NCI-H69 (cell line): ENCODE measurements at regions not wholly inside any gene's neighbourhood (a gene's known extent, or its start where the extent isn't known, plus 50 kb on each side); places are given as distances from the start of the nearest gene placed in this dataset.

Experiments used
- DNase-seq: peaks from one replicate; lab custom pipeline; 2025; lab: John Stamatoyannopoulos, UW

DNA sequence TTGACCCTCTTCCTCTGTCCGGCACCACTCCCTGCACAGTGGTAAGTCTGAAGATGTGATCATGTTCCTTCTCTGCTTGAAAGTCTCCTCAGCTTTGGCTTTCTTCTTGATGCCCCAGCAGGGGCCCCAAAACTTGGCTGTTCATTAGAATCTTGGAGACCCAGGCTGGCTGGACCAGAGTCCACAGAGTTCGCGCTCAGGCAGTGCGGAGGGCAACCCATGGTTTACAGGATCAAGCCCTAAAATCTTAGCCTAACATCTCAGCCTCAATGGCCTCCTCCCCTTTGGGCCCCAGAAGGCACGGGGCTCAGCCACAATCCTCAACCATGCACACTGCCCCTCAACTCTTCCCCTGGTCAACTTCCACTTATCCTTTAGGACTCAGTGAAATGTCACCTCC lies 72.9 kb upstream of the GTSF1L start:
- no peak for DNase-seq

DNA sequence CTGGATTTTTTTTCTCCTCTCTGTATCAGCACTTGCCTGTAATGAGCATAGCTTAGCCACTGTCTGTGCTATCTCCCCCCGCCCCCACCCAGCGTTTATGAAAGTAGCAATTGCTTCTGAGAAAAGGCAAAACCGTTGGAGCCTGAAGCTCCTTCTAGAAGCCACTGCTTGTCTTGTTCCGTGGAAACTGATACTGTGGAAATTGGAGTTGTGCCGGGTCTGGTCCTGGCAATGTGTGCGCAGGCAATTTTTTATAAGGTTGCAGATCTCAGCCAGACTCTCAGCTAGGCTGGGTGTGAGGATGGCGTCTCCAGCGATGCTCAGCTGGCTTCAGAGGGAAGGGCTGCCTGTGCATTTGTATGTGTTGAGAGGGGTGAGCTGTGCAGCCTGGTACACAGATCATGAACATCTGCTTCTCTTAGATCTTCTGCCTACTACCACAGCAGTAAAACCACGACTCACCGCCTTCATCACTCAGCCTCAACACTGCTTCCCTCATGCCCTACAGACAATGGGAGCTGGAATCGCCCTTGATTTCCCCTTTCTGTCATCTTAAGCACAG lies 72.4 kb upstream of the GTSF1L start:
- no peak for DNase-seq

DNA sequence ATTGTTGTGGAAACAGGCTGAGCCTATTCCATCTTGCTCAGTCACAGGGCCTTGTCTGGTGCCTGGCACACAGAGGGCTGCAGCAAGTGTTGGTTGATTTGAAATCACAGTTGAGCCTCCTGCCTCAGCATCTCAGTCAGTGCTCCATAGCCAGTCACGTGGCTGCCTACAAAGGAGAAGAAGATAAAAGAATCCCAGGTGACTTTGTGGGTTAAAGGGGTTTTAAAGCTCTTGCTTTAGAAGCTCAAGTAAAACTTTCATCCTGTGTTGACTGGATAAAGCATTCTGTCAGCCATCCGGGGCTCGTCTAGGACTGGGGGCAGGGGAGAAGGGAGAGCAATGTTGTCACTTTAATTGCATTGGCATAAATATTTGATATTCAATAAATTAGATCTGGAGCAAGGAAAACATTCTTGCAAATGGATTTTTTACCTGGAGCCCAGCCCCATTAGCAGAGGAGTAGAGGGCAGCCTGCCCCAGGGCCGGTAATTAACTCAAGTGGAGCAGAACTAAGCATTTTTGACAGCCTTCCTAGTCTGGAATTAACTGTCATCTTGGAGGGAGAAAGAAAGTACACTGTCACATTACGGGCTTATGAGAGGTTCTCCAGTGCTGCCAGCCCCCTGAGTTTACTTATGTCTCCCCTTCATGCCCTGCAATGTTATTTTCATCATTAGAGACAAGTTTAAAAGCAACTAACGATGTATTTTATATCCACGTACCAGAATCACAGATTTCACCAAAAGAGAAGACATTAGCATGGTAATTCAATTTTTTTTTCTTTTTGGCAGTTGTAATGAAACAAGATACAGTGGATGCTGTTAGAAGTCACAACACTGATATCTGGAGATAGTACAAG lies 71.7 kb upstream of the GTSF1L start:
- DNase-seq = peak; percentile 1

DNA sequence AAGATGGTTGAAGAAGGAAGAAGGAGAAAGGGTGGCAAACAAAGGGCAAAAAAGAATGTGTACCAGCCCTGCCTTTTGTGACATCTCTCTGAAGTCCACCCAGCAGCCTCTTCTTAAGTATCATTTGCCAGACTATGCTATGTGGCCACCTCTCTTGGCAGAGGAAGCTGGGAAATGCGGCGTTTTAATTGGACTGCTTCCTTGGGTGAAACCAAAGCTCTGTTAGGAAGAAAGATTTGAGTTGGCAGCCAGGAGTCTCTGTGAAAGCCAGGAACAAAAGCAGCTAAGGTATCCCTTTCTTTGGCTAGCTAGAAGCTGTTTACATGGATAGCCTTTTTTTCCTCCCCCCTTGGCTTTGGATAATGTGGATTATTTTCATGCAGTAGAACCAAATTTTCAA lies 67.5 kb upstream of the GTSF1L start:
- DNase-seq = no peak

DNA sequence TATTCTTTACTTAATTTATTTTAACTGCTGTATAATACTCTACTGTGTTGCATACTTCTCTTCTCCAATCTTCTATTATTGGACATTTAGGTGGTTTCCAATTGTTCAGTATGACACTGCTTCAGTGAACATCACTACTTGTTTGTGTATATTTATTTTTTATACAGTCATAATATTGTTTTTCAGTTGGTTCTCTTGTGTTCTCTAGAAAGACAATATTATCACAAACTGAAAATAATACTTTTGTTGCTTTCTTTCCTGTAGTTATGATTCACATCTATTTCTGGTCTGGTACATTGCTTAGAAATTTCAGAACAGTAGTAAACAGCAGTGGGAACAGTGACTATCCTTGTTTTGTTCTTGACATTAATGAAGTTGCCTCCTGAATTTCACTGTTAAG lies 62.8 kb upstream of the GTSF1L start:
- no peak for DNase-seq

DNA sequence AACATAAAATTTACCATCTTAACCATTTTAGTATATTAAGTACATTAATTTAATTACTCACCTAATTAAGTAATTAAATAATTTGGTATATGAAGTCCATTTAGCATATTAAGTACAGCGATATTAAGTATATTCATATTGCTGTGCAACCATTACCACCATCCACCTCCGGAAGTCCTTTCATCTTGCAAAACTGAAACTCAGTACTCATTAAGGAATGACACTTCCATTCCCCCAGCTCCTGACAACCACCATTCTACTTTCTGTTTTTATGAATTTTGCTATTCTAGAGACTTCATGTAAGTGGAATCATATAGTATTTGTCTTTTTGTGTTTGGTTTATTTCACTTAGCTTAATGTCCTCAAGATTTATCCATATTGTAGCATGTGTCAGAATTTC lies 61.1 kb upstream of the GTSF1L start:
- no peak for DNase-seq

DNA sequence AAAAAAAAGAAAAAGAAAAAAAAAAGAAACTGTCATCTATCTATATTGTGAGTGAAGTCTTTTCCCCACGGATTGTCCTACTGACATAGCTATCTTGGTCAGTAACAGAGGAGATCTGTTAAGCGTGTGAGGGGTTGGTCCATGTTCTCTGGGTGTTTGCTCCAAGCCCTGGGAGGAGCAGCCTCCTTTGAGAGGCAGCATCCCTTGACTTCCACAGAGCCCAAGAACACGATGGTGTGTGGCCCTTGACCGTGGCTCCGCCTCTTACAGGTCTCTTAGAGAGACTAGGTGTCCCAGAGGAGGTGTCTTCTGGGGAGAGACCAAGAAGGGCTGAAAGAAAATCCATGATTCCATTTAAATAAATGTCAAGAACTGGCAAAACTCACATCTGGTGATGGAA lies 60.1 kb upstream of the GTSF1L start:
- DNase-seq = no peak

DNA sequence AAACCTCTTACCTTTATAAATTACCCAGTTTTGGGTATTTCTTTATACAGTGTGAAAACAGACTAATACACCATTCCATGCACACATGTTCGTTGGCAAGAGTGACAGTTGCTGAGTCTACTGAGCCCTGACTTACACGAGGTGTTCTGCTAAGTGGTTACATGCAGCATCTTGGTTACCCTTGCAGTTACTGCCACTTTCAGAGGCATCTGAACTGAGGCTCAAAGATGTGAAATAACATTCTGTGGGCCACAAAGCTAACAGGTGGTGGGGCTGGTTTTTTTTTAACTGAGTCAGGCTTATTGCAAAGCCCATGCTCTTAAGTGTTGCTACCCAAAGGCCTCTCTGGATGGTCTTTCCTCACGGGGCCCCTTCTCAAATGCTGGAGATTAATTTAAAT lies 54.4 kb upstream of the GTSF1L start:
- DNase-seq = no peak

DNA sequence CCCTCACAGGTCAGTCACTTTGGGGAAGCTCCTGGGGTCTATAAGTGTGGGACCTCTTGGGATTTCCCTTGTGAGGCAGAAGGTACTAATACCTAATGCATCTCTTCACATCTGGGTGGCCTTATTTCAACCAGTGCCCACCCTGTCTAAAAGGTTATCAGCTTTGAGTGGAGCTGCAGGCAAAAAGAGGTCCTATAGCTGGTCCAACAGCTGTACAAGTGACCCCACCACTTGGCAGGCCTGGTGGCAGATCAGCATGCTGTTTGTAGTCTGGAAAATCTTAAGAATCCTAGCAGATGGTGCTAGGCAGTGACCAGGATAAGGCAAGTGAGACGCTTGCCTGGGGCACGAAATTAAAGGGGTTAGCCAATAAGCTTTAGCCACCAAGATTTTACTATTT lies 51.6 kb upstream of the GTSF1L start:
- DNase-seq = no peak

DNA sequence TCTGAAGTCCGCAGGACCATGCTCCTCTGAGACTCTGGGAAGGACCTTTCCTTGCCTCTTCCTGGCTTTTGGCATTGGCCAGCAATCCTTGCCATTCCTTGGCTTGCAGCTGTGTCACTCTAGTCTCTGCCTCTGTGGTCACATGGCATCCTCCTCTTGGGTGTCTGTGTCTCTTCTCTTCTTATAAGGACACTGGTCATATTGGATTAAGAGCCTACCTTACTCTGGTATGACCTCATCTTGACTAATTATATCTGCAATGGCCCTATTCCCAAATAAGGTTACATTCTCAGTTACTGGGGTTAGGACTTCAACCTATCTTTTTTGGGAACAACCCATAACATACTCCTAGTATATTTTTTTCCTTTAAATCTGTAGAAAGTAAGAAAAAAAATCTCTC lies 49.9 kb upstream of the GTSF1L start:
- DNase-seq = no peak
